ENCODE measurements at regions not wholly inside any gene's neighbourhood (a gene's known extent, or its start where the extent isn't known, plus 50 kb on each side); places are given as distances from the start of the nearest gene placed in this dataset.

DNA sequence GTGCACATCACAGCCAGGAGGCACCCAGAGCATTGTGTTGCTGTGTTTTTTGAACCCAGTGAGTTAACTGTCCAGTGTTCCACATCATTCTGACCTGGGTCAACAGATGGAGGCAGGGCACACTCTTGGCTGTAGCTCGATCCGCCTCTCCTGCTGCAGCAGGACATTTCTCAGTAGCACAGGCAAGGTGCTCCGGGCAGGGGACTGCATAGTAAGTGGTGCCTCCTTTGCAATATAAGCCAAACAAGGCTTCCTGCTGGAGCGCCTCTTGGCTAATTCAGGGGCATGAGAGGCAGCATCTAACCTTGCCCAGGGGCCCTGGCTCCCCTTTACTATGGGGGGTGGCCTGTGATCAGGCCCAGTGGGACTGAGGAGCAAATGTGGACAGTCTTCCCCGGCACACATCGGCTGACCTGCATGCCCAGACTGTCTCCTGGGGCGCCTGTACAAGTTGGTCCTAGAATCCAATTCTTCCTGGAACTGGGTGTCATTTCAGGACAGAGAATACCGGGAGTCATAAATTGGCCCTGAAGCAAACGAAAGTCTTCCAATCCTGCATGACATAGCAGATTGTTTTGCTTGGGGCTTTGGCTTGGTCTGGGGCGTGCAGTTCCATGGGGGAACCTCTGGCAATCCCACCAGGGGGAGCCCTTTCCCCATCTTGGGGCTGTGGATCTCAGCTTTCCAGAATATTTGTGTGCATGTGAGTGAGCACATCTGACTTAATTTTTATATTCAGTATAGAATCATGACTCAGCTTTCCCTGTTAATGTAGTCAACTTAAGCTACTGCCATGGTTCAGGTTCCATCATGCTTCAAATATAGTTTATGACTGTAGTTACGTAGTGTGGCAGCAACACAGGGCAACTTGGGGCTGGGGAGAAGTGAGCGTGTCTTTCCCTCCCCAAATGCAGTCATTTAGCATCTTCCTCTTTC lies 56.0 kb upstream of the DDR1 start:
- TF ChIP-seq, protein P1, sequence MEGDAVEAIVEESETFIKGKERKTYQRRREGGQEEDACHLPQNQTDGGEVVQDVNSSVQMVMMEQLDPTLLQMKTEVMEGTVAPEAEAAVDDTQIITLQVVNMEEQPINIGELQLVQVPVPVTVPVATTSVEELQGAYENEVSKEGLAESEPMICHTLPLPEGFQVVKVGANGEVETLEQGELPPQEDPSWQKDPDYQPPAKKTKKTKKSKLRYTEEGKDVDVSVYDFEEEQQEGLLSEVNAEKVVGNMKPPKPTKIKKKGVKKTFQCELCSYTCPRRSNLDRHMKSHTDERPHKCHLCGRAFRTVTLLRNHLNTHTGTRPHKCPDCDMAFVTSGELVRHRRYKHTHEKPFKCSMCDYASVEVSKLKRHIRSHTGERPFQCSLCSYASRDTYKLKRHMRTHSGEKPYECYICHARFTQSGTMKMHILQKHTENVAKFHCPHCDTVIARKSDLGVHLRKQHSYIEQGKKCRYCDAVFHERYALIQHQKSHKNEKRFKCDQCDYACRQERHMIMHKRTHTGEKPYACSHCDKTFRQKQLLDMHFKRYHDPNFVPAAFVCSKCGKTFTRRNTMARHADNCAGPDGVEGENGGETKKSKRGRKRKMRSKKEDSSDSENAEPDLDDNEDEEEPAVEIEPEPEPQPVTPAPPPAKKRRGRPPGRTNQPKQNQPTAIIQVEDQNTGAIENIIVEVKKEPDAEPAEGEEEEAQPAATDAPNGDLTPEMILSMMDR (IDR thresholded peaks at IDR 0.05 in 2 of 3, conservative IDR thresholded peaks at IDR 0.05 in 1 of 3; ENCODE audit: insufficient read depth in 2 of 3, low read depth in 1 of 3, low read length in 3 of 3), result peak; percentile 97 to 99 (median 99)
- peak in 1 of 2 experiments; percentile 82; a peak in 1 of 4 replicates for TF ChIP-seq RCOR1 (IDR thresholded peaks at IDR 0.05; ENCODE audit: borderline replicate concordance in 1 of 2, low read depth in 2 of 2, low read length in 2 of 2)

All from K562 (cell line).